Lung (tissue), 11 donors: ENCODE measurements at regions not wholly inside any gene's neighbourhood (a gene's known extent, or its start where the extent isn't known, plus 50 kb on each side); places are given as distances from the start of the nearest gene placed in this dataset.

ENCODE experiments used
- ATAC-seq: fragments of 200-7000 bp; cut with Tn5 transposase; one replicate; pipeline ENCODE4 v1.9.1; 2020; ENCODE audit warnings: moderate number of reproducible peaks; ENCODE audit not compliant: insufficient read depth, low FRiP score
- DNase-seq, 3 donors: peaks; one replicate each; pipeline ENCODE4 v3.0.0-alpha.2; 2013 to 2017
- H3K27ac ChIP-seq, 2 donors: one replicate each; pipeline ENCODE4 v1.5.1; 2013; ENCODE audit warnings: mild to moderate bottlenecking in 2 of 2, moderate library complexity in 2 of 2, control low read depth in 1 of 2, inconsistent platforms in 1 of 2, low read depth in 1 of 2, low read length in 1 of 2
- H3K27me3 ChIP-seq, 3 donors: one replicate each; pipeline ENCODE4 v1.5.1; 2013; ENCODE audit warnings: low read length in 2 of 3; ENCODE audit not compliant: control insufficient read depth in 3 of 3, insufficient read depth in 3 of 3
- H3K36me3 ChIP-seq, 4 donors: one replicate each; pipeline ENCODE4 v1.5.1; 2013; ENCODE audit warnings: low read length in 4 of 4, mild to moderate bottlenecking in 1 of 4, moderate library complexity in 1 of 4; ENCODE audit not compliant: control insufficient read depth in 4 of 4, insufficient read depth in 4 of 4
- H3K4me1 ChIP-seq, 5 donors: one replicate each; pipeline ENCODE4 v1.5.1; 2013; ENCODE audit warnings: low read length in 5 of 5, mild to moderate bottlenecking in 2 of 5, moderate library complexity in 1 of 5; ENCODE audit not compliant: control insufficient read depth in 5 of 5, insufficient read depth in 5 of 5
- H3K4me3 ChIP-seq: one replicate; pipeline ENCODE4 v1.5.1; 2013; ENCODE audit warnings: mild to moderate bottlenecking, control low read depth, moderate library complexity
- H3K9ac ChIP-seq, 2 donors: one replicate each; pipeline ENCODE4 v1.5.1; 2013; ENCODE audit warnings: low read length in 2 of 2, control low read depth in 1 of 2; ENCODE audit not compliant: insufficient read depth in 1 of 2
- H3K9me3 ChIP-seq, 4 donors: one replicate each; pipeline ENCODE4 v1.5.1; 2013; ENCODE audit warnings: low read length in 3 of 4, mild to moderate bottlenecking in 1 of 4, moderate library complexity in 1 of 4; ENCODE audit not compliant: control insufficient read depth in 4 of 4, insufficient read depth in 3 of 4
- WGBS, 2 donors: extraction: QIAGEN DNeasy Blood & Tissue Kit; methylation state at CpG; one replicate each; pipeline ENCODE4 v1.1.7; 2013; 5-methylcytosine and 5-hydroxymethylcytosine counted together
- TF ChIP-seq, protein P1 (sequence below): IDR thresholded peaks from 2 replicates; pipeline ENCODE4 v1.5.1; 2012; ENCODE audit warnings: mild to moderate bottlenecking; ENCODE audit errors: control extremely low read depth, extremely low read depth
- donor health status: control.
- donor health status: control.
- donor health status: Bipolar disorder and iron deficiency.
- donor health status: healthy.
- donor health status: DM: yes; HTN: yes; CAD: no.

GRCh38 chr15:67980773-67981685 is 73.1 kb upstream of the PIAS1 start:
- H3K27me3 ChIP-seq: no peaks in the 10 kb centered on the region
- ATAC-seq (no peak), DNase-seq (no peak)
- H3K4me1 ChIP-seq: no peaks in the 10 kb centered on the region
- no peaks in the 10 kb centered on the region for H3K9me3 ChIP-seq
- no peak overlapping the region for H3K4me3 ChIP-seq
- 89 to 93% methylated on average over 4 of the region's 4 CpGs for WGBS, 2 donors
- TF ChIP-seq, protein P1, sequence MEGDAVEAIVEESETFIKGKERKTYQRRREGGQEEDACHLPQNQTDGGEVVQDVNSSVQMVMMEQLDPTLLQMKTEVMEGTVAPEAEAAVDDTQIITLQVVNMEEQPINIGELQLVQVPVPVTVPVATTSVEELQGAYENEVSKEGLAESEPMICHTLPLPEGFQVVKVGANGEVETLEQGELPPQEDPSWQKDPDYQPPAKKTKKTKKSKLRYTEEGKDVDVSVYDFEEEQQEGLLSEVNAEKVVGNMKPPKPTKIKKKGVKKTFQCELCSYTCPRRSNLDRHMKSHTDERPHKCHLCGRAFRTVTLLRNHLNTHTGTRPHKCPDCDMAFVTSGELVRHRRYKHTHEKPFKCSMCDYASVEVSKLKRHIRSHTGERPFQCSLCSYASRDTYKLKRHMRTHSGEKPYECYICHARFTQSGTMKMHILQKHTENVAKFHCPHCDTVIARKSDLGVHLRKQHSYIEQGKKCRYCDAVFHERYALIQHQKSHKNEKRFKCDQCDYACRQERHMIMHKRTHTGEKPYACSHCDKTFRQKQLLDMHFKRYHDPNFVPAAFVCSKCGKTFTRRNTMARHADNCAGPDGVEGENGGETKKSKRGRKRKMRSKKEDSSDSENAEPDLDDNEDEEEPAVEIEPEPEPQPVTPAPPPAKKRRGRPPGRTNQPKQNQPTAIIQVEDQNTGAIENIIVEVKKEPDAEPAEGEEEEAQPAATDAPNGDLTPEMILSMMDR: no peak
- H3K36me3 ChIP-seq: no peaks in the 10 kb centered on the region
- H3K9ac ChIP-seq: no peak overlapping the region
- H3K27ac ChIP-seq: no peak overlapping the region

DNA sequence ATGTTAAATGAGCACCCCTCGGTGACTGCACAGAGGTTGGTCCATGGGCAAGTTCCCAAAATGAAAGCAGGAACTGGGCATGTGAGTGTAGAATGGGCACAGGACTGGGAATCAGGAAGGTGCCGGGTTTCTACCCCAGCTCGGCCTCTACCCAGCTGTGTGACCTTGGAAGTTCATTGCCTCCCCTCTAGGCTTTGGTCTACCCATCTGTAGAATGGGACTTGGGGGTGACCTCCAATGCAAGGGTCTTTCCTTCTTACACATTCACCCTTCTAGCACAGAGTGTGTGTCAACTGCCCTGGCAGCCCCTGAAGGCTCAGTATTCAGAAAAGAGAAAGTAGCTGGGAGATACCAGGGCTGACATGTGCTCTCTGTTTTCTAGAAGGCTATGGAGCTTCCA is 72.3 kb upstream of the PIAS1 start:
- TF ChIP-seq, protein P1: no peak
- H3K9ac ChIP-seq: no peak overlapping the region
- WGBS, 2 donors: 90 to 94% methylated on average over 3 of the region's 3 CpGs
- DNase-seq (no peak), ATAC-seq (no peak)
- no peaks in the 10 kb centered on the region for H3K27me3 ChIP-seq
- no peaks in the 10 kb centered on the region for H3K4me1 ChIP-seq
- H3K9me3 ChIP-seq: no peaks in the 10 kb centered on the region
- H3K36me3 ChIP-seq: no peaks in the 10 kb centered on the region
- no peak overlapping the region for H3K4me3 ChIP-seq
- no peak overlapping the region for H3K27ac ChIP-seq

DNA sequence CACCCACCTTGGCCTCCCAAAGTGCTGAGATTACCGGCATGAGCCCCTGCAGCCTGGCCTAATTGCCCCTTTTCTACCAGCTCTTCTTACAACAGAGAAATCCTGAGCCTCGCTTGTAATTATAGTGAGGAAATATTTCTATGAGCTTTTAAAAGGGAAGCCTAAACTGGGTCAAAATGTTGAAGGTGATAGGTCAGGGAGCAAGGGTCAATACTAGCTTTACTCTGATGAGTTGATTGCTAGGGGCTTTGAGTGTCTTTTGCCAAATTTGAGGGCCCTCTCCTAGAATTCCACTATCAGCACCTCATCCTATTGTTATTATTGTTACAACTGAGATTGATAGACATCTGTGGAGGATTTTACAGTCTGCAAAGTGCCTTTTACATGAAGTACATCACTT is 62.4 kb upstream of the PIAS1 start:
- no peaks in the 10 kb centered on the region for H3K4me1 ChIP-seq
- H3K27me3 ChIP-seq: no peaks in the 10 kb centered on the region
- no peaks in the 10 kb centered on the region for H3K9me3 ChIP-seq
- H3K9ac ChIP-seq: no peak overlapping the region
- TF ChIP-seq, protein P1: no peak
- no peaks in the 10 kb centered on the region for H3K36me3 ChIP-seq
- DNase-seq: no peak
- H3K4me3 ChIP-seq: no peak overlapping the region
- WGBS, 2 donors: 97 to 100% methylated on average over 2 of the region's 2 CpGs
- no peak overlapping the region for H3K27ac ChIP-seq
- ATAC-seq: no peak
